ENCODE measurements at regions not wholly inside any gene's neighbourhood (a gene's known extent, or its start where the extent isn't known, plus 50 kb on each side); places are given as distances from the start of the nearest gene placed in this dataset.
"Not testable (repeated sequence)": the region's sequence is repeated elsewhere in the genome, so short reads cannot be mapped to it uniquely, and the experiment has no call there.

DNA sequence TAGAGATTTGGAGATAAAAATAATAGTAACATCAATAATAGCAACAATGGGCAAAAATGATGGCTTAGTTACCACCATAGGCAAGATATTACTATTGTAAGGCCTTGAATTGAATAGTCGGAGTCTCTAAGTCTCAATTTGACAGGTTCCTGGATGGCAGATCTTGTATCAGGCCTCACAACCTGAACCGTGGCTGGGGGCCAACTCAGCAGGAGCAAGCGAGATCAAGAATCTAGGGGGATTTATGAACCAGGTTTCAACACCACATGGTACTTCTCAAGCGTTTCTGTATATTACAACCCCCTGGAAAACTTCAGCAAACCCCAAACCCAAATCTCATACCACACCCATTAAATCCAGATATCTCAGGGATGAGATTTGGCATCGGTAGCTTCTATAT is 573.8 kb downstream of the LIG4 start:
- TF ChIP-seq, protein P1, sequence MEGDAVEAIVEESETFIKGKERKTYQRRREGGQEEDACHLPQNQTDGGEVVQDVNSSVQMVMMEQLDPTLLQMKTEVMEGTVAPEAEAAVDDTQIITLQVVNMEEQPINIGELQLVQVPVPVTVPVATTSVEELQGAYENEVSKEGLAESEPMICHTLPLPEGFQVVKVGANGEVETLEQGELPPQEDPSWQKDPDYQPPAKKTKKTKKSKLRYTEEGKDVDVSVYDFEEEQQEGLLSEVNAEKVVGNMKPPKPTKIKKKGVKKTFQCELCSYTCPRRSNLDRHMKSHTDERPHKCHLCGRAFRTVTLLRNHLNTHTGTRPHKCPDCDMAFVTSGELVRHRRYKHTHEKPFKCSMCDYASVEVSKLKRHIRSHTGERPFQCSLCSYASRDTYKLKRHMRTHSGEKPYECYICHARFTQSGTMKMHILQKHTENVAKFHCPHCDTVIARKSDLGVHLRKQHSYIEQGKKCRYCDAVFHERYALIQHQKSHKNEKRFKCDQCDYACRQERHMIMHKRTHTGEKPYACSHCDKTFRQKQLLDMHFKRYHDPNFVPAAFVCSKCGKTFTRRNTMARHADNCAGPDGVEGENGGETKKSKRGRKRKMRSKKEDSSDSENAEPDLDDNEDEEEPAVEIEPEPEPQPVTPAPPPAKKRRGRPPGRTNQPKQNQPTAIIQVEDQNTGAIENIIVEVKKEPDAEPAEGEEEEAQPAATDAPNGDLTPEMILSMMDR (IDR thresholded peaks at IDR 0.05; ENCODE audit: insufficient read depth, low read length, poor library complexity, severe bottlenecking): no peak
- no peaks in the 10 kb centered on the region for H3K36me3 ChIP-seq (ENCODE audit: control insufficient read depth, insufficient read depth, low read length)

DNA sequence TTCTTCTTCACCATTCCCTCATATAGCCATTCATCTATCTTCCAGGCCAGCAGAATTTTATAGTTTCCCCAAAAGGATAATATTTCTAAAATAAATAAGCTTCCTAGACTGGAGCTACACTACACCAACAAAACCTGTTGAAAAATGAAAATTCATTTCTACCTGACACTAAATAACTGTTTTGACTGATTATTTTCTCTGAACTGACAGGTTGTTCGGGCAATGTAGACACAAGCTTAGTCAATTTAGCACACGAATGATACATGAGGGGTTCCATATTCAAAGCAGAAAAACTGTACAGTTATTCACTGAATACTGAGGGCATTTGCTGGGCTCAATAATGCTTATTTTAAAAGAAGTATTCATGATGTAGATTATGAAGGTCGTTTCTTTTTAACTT is 589.7 kb downstream of the LIG4 start:
- TF ChIP-seq, protein P1 (IDR thresholded peaks at IDR 0.05; ENCODE audit: insufficient read depth, low read length, poor library complexity, severe bottlenecking): no peak
- Histone ChIP-seq H3K27me3 (replicated peaks; ENCODE audit: control insufficient read depth, insufficient read depth, low read length) (no peaks in the 10 kb centered on the region), H3K36me3 (ENCODE audit: control insufficient read depth, insufficient read depth, low read length) (no peaks in the 10 kb centered on the region), H3K4me3 (replicated peaks; ENCODE audit: low read depth, low read length) (no peak overlapping the region)
- DNase-seq (ENCODE audit: extremely low read depth, insufficient read length): no peak

More for the DNA sequence above, 573.8 kb downstream of the LIG4 start:
- DNase-seq (ENCODE audit: extremely low read depth, insufficient read length): no peak
- H3K4me3 ChIP-seq (replicated peaks; ENCODE audit: low read depth, low read length): no peak overlapping the region
- H3K27me3 ChIP-seq (replicated peaks; ENCODE audit: control insufficient read depth, insufficient read depth, low read length): no peaks in the 10 kb centered on the region

DNA sequence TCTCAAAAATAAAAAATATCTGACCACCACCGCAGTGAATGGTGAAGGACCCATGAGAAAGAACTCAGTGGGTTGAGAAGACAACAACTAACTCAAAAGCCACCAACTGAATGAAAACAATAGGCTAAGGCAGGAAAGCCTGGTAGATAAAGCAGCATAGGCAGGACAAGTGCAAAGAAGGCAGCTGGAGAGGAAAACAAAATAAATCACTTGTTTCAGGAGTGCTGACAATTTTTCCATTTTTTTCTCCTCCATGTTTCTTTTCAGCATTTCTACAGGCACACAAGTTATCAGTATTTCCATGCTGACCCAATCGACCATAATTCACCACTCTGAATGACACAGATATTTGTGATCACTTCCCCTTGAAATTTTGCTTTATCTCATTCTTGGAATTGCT is 597.8 kb downstream of the LIG4 start:
- TF ChIP-seq, protein P1 (IDR thresholded peaks at IDR 0.05; ENCODE audit: insufficient read depth, low read length, poor library complexity, severe bottlenecking): no peak
- Histone ChIP-seq H3K4me3 (replicated peaks; ENCODE audit: low read depth, low read length) (no peak overlapping the region), H3K36me3 (ENCODE audit: control insufficient read depth, insufficient read depth, low read length) (no peaks in the 10 kb centered on the region), H3K27me3 (replicated peaks; ENCODE audit: control insufficient read depth, insufficient read depth, low read length) (no peaks in the 10 kb centered on the region)
- DNase-seq (ENCODE audit: extremely low read depth, insufficient read length): no peak

DNA sequence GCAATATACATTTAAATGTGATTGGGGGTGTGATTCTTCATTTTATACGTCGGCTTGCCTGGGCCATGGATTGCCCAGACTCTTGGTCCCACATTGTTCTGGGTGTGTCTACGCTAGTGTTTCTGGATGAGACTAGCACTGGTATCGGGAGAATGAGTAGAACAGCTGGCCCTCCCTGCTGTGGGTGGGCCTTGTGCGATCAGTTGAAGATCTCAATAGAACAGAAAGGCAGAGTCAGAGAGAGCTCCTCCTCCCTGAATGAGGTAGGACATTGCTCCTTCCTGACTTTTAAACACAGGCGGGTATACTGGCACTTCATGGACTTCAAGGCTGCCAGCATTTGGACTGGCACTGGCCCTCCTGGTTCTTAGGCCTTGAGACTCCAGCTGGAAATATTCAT is 603.0 kb downstream of the LIG4 start:
- Histone ChIP-seq H3K4me3 (replicated peaks; ENCODE audit: low read depth, low read length) (no peak overlapping the region), H3K36me3 (ENCODE audit: control insufficient read depth, insufficient read depth, low read length) (no peaks in the 10 kb centered on the region), H3K27me3 (replicated peaks; ENCODE audit: control insufficient read depth, insufficient read depth, low read length) (no peaks in the 10 kb centered on the region)
- TF ChIP-seq, protein P1 (IDR thresholded peaks at IDR 0.05; ENCODE audit: insufficient read depth, low read length, poor library complexity, severe bottlenecking): no peak
- no peak for DNase-seq (ENCODE audit: extremely low read depth, insufficient read length)

DNA sequence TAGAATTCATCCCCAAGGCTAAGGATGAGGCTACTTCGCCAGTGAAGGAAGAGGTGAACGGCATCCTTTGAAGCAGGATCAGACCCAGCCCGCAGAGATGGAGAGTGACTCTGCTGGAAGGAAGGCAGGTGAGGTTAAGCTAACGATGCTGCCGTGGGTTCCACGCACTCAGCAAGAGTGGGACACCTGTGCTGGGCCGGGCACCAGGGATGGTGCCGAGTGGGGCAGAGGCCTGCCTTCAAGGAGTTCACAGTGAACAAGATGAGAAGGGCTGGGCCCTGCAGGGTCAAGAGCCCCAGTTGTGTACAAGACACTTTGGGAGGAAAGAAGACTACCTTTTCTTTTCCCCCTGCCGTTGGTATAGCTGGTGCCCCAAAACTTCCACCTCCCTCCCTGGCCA is 606.6 kb downstream of the LIG4 start:
- Histone ChIP-seq H3K36me3 (ENCODE audit: control insufficient read depth, insufficient read depth, low read length) (no peaks in the 10 kb centered on the region), H3K4me3 (replicated peaks; ENCODE audit: low read depth, low read length) (no peak overlapping the region), H3K27me3 (replicated peaks; ENCODE audit: control insufficient read depth, insufficient read depth, low read length) (no peaks in the 10 kb centered on the region)
- TF ChIP-seq, protein P1 (IDR thresholded peaks at IDR 0.05; ENCODE audit: insufficient read depth, low read length, poor library complexity, severe bottlenecking): no peak
- no peak for DNase-seq (ENCODE audit: extremely low read depth, insufficient read length)

DNA sequence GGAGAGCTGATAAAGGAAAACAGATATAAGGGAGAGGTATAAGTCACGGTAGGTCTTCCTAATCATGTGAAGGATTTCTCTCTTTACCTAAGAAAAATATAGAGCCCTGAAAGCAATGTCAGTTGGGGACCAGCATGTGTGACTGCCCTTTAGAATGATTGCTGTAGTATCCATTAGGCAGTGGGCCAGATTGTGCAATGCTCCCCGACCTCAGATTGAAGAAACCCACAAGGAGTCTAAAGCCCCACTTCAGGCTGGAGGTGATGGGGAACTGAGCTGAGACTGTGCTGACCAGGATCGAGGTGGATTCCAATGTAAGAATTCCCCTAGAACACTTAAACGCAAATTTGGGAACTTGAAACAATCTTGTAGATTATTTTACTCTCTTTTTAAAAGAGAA is 614.4 kb downstream of the LIG4 start:
- DNase-seq (ENCODE audit: extremely low read depth, insufficient read length): no peak
- Histone ChIP-seq H3K4me3 (replicated peaks; ENCODE audit: low read depth, low read length) (no peak overlapping the region), H3K27me3 (replicated peaks; ENCODE audit: control insufficient read depth, insufficient read depth, low read length) (no peaks in the 10 kb centered on the region), H3K36me3 (ENCODE audit: control insufficient read depth, insufficient read depth, low read length) (no peaks in the 10 kb centered on the region)
- TF ChIP-seq, protein P1 (IDR thresholded peaks at IDR 0.05; ENCODE audit: insufficient read depth, low read length, poor library complexity, severe bottlenecking): no peak

DNA sequence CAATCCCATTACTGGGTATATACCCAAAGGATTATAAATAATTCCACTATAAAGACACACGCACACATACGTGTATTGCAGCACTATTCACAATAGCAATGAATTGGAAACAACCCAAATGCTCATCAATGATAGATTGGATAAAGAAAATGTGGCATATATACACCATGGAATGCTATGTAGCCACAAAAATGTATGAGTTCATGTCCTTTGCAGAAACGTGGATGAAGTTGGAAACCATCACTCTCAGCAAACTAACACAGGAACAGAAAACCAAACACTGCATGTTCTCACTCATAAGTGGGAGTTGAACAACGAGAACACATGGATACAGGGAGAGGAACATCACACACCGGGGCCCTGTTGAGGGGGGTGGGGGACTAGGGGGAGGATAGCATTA is 619.0 kb downstream of the LIG4 start:
- not testable (repeated sequence) for DNase-seq (ENCODE audit: extremely low read depth, insufficient read length); H3K36me3 ChIP-seq (ENCODE audit: control insufficient read depth, insufficient read depth, low read length); H3K27me3 ChIP-seq (replicated peaks; ENCODE audit: control insufficient read depth, insufficient read depth, low read length); H3K4me3 ChIP-seq (replicated peaks; ENCODE audit: low read depth, low read length)
